ENCODE measurements at regions not wholly inside any gene's neighbourhood (a gene's known extent, or its start where the extent isn't known, plus 50 kb on each side); places are given as distances from the start of the nearest gene placed in this dataset.

DNA sequence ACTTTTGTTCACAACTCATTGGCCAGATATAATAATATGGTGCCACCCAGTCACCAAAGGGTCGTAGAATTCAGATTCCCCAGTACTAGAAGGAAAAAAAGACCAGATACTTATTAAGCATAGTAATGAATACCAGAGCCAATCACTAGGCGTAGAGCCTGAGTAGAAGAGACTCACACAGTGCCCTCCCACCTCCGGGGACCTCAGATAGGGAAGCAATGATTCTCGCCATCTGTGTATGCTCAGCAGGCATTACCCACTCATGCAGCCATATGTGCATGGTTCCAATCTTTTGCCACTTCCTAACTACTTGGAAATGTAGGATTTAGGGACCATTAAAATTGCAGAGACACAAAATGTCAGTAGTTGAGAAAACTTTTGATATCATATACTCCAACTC lies 85.3 kb downstream of the C11orf87 start:
- intact Hi-C loops (cut with DNase I; ENCODE audit: low total_unique reads) (no loop called here), in situ Hi-C loops (cut with MboI; ENCODE audit: low pct_ligation_motif_present in 1 of 4, low pct_unique_long_range_greater_than_20kb in 1 of 4, low sequenced_read_pairs in 3 of 4) (no loop called here)
- Histone ChIP-seq H3K4me3 (no peak overlapping the region), H3K4me1 (no peaks in the 10 kb centered on the region), H3K9me3 (no peaks in the 10 kb centered on the region), H3K27me3 (no peaks in the 10 kb centered on the region), H3K36me3 (no peaks in the 10 kb centered on the region), H3K27ac (no peak overlapping the region)
- WGBS, 2 donors (ENCODE audit: low coverage in 1 of 2), result 81 to 82% methylated on average over 2 to 4 of the region's 4 CpGs
- TF ChIP-seq, protein P1, sequence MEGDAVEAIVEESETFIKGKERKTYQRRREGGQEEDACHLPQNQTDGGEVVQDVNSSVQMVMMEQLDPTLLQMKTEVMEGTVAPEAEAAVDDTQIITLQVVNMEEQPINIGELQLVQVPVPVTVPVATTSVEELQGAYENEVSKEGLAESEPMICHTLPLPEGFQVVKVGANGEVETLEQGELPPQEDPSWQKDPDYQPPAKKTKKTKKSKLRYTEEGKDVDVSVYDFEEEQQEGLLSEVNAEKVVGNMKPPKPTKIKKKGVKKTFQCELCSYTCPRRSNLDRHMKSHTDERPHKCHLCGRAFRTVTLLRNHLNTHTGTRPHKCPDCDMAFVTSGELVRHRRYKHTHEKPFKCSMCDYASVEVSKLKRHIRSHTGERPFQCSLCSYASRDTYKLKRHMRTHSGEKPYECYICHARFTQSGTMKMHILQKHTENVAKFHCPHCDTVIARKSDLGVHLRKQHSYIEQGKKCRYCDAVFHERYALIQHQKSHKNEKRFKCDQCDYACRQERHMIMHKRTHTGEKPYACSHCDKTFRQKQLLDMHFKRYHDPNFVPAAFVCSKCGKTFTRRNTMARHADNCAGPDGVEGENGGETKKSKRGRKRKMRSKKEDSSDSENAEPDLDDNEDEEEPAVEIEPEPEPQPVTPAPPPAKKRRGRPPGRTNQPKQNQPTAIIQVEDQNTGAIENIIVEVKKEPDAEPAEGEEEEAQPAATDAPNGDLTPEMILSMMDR (IDR thresholded peaks at IDR 0.05), result no peak
- TF ChIP-seq POLR2A (IDR thresholded peaks at IDR 0.05), result no peak
- TF ChIP-seq POLR2AphosphoS5 (IDR thresholded peaks at IDR 0.05), result no peak
- TF ChIP-seq EP300 (IDR thresholded peaks at IDR 0.05; ENCODE audit: low read depth), result no peak
- no peak for DNase-seq

DNA sequence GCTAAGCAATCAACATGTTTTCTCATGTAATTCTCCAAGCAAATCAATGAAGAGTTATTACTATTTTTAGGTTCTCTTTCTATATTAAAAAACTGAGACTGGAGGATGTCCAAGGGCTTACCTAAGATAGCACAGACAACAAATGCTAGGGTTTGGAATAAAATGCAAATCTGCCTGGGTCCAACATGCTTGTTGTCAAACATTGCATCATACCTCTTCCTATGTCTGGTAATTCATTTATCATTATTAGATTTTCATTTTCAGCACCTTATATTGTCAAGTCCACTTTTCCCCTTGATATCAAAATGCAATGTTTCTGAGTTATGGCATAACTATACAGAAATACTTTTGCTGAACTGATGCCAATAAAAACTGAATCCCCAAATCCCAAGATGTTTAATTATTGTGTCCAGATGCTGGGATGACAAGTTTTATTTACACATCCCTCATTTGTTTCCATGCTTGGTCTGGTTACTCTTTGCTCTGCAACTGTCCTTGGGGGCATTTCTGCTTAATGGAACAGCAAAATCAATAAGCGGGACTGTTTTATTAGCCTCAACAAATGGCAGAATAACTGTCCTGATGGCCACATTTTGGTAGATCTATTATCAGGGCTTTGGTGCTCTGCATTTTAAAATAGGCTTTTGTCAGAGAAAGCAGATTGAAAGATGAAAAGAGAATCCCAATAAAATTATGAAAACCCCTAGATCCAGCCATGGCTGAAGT lies 86.0 kb downstream of the C11orf87 start:
- intact Hi-C loops (cut with DNase I; ENCODE audit: low total_unique reads), result no loop called here
- H3K27ac ChIP-seq, result no peak overlapping the region
- no peaks in the 10 kb centered on the region for H3K9me3 ChIP-seq
- in situ Hi-C loops (cut with MboI; ENCODE audit: low pct_ligation_motif_present in 1 of 4, low pct_unique_long_range_greater_than_20kb in 1 of 4, low sequenced_read_pairs in 3 of 4), result no loop called here
- WGBS, 2 donors (ENCODE audit: low coverage in 1 of 2), result 93 to 100% methylated on average over 1 of the region's 1 CpG
- no peaks in the 10 kb centered on the region for H3K27me3 ChIP-seq
- H3K4me1 ChIP-seq, result no peaks in the 10 kb centered on the region
- H3K36me3 ChIP-seq, result no peaks in the 10 kb centered on the region
- TF ChIP-seq POLR2AphosphoS5 (IDR thresholded peaks at IDR 0.05) (no peak), POLR2A (IDR thresholded peaks at IDR 0.05) (no peak), EP300 (IDR thresholded peaks at IDR 0.05; ENCODE audit: low read depth) (no peak)
- TF ChIP-seq, protein P1 (IDR thresholded peaks at IDR 0.05), result no peak
- no peak for DNase-seq
- no peak overlapping the region for H3K4me3 ChIP-seq

DNA sequence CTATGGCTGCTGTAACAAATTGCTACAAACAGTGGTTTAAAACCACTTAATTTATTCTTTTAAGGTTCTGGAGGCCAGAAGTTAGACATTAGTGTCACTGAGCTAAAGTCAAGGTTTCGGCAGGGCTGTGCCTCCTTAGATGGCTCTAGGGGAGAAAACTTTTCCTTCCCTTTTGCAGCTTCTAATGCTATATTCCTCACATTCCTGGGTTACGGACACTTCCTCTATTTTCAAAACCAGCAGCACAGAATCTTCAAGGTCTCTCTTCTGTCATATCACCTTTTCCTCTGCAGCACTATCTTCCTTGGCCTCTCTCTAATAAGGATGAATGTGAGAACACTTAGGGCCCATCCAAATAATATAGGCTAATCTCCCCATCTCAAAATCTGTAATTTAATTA lies 87.0 kb downstream of the C11orf87 start:
- Histone ChIP-seq H3K9me3 (no peaks in the 10 kb centered on the region), H3K4me1 (no peaks in the 10 kb centered on the region), H3K27me3 (no peaks in the 10 kb centered on the region), H3K36me3 (no peaks in the 10 kb centered on the region), H3K27ac (no peak overlapping the region), H3K4me3 (no peak overlapping the region)
- 79 to 100% methylated on average over 2 of the region's 2 CpGs for WGBS, 2 donors (ENCODE audit: low coverage in 1 of 2)
- intact Hi-C loops (cut with DNase I; ENCODE audit: low total_unique reads), result no loop called here
- in situ Hi-C loops (cut with MboI; ENCODE audit: low pct_ligation_motif_present in 1 of 4, low pct_unique_long_range_greater_than_20kb in 1 of 4, low sequenced_read_pairs in 3 of 4), result no loop called here
- TF ChIP-seq POLR2A (IDR thresholded peaks at IDR 0.05) (no peak), EP300 (IDR thresholded peaks at IDR 0.05; ENCODE audit: low read depth) (no peak), POLR2AphosphoS5 (IDR thresholded peaks at IDR 0.05) (no peak)
- TF ChIP-seq, protein P1 (IDR thresholded peaks at IDR 0.05), result no peak
- no peak for DNase-seq

DNA sequence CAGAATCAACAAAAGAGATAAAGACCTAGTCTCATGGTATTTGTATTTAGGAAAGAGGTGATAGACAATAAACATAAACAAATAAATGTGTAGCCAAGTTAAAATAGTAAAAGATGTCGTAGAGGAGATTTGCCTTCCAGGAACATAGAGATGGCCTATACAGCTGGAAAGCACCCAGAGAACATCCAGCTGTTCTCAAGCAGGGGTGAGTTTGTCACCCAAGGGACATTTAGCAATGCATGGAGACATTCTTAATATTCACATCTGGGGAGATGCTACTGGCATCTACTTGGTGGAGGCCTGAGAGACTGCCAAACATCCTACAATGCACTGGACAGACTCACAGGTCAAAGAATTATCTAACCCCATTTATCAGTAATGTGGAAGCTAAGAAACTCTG lies 88.3 kb downstream of the C11orf87 start:
- in situ Hi-C loops (cut with MboI; ENCODE audit: low pct_ligation_motif_present in 1 of 4, low pct_unique_long_range_greater_than_20kb in 1 of 4, low sequenced_read_pairs in 3 of 4) (no loop called here), intact Hi-C loops (cut with DNase I; ENCODE audit: low total_unique reads) (no loop called here)
- Histone ChIP-seq H3K27me3 (no peaks in the 10 kb centered on the region), H3K36me3 (no peaks in the 10 kb centered on the region), H3K9me3 (no peaks in the 10 kb centered on the region), H3K4me1 (no peaks in the 10 kb centered on the region), H3K27ac (no peak overlapping the region), H3K4me3 (no peak overlapping the region)
- no peak for TF ChIP-seq POLR2AphosphoS5 (IDR thresholded peaks at IDR 0.05)
- TF ChIP-seq, protein P1 (IDR thresholded peaks at IDR 0.05), result no peak
- no peak for TF ChIP-seq EP300 (IDR thresholded peaks at IDR 0.05; ENCODE audit: low read depth)
- TF ChIP-seq POLR2A (IDR thresholded peaks at IDR 0.05), result no peak
- WGBS, 2 donors (ENCODE audit: low coverage in 1 of 2), result 66 to 67% methylated on average over 1 of the region's 1 CpG
- no peak for DNase-seq
